Embryonic facial prominence (tissue), 1 donor: ENCODE measurements at regions not wholly inside any gene's neighbourhood (a gene's known extent, or its start where the extent isn't known, plus 50 kb on each side); places are given as distances from the start of the nearest gene placed in this dataset.

ENCODE experiments used
- DNase-seq: peaks from one replicate; pipeline ENCODE4 v3.0.0-alpha.2; 2016; ENCODE audit errors: extremely low spot score

DNA sequence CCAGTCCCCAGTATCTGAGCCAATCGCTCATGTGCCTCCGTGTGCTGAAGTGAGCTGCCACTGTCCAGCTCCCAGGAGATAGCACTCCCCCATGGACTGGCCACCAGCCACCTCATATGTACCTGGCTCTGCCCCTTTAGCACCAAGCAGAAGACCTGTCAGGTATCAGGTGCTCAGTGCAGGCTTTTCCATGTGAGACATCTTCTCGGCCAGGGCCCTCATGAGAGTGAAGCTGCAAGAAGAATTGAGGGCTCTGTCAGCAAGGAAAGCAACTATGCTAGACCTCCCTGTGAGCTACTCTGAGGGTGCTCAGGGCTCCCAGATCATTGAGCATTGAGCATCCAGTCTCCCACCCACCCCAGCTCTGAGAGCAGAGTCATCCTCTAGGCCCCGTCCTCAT lies 264.2 kb upstream of the ADAMTS16 start:
- DNase-seq, result no peak

DNA sequence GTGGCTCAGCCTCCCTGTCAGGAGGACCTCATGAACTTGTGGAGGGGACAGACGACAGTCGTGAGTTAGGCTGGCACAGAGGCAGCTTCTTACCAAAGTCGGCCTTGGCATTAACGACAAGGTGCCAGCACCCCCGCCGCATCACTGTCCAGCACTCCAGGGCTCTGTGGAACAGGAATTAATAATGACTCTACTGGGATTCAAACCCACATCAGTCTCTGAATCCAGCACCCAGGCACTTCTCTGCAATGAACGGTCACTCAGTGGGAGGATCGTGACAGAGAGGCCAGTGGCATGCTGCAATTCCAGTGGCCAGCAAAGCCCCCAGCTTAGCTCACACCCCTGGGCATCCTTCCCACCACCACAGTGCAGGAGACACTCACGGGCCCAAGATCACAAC lies 263.3 kb upstream of the ADAMTS16 start:
- no peak for DNase-seq

GRCh38 chr5:4877579-4877978 lies 262.6 kb upstream of the ADAMTS16 start:
- no peak for DNase-seq

DNA sequence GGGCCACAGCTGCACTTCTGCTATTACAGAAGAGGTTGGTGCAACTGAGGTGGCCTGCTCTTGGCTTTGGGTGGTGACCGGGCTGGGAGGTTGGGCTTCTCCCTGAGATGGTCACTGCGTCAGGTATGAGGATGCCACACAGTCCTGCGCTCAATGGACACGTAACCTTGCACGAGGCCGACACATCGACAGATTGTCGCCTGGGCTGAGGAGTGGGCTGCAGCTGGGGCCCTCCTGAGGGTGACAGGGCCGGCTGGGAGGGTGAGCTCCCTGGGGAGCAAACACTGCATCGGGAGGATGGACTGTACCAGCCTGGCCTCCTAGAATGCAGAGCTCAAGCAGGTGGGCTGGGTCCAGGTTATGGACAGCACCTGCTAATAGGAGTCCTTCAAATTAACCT lies 261.1 kb upstream of the ADAMTS16 start:
- no peak for DNase-seq

DNA sequence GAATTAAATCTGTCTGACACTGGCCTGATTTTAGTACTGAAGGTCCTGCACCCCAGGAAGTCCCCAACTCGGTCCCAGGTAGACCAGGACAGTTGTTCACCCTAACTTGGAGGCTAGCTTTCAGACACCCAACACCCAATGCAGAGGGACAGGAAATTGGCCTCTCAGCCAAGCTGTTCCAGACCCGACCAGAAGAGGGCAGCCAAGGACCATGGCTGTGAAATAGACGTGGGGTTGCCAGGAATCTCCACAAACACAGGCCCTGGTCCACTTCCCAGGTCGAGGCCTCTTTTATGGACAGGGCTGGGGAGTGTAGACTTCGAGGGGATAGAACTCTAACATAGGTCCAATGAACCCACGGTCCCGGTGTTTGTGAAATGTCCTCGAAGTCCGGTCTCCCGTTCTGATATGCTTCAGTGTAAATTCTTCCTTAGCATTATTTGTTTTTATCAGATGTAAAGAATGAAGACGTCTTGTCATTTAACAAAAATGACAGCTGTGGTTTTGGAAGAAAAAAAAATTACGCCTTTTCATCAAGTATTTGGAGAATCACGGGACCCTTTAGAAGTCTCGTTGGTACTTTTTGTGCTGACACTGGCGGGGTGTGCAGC lies 260.3 kb upstream of the ADAMTS16 start:
- DNase-seq, result peak; percentile 27

DNA sequence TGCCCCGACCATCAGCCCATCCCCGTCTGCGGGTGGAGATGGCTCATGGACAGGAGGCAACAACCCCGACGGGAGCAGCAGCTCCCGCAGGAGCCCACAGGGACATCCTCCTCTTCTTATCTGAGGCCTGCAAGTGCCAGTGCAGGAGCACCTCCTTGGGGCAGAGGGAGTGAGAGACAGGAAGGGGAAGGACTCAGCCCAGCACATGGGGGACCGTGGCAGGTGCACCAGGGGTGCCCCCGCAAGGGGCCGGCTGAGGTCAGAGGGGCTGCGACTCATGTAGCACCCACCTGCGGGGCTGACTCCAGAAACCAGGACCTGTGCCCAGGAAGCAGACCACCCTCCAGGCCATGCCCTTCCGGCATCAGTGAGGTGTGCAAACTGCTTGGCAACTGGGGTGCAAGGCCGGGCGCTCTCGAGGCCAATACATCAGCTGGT lies 259.8 kb upstream of the ADAMTS16 start:
- no peak for DNase-seq

DNA sequence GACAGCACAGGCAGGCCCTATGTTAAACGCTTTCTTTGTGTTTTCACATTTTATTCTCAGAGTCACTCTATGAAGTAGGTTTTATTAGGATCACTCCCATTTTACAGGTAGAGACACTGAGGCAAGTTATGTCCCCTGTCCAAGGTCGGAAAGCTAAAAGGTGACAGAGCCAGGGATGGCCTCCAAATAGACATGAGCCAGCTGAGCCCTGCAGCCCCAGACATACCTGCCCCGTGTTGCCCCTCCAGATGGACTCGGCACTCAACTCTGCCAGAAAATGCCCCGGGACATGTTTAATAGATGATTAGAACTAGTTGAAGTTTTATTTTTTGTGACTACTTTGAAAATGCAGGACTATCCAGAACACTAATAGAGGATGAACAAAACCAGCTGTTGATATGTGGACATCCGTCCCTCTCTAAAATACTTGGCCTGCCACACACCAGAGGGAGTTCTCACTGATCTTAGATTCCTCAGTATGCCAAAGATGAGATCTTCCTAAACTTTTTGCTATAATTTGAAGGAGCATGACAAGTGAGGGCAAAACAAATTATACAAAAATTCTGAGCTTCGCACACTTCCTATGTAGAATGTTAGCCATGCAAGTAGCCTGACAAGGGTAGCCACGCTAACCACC lies 258.6 kb upstream of the ADAMTS16 start:
- DNase-seq, result no peak

- no peak for DNase-seq
These were observed 257.9 kb upstream of the ADAMTS16 start for GRCh38 chr5:4882186-4882585.

- no peak for DNase-seq
These were observed 256.8 kb upstream of the ADAMTS16 start for GRCh38 chr5:4883360-4883759.

GRCh38 chr5:4893063-4893744 lies 246.9 kb upstream of the ADAMTS16 start:
- no peak for DNase-seq

- DNase-seq, result no peak
These were observed 243.8 kb upstream of the ADAMTS16 start for GRCh38 chr5:4896328-4896727.

- DNase-seq, result no peak
These were observed 238.8 kb upstream of the ADAMTS16 start for GRCh38 chr5:4901305-4901811.

GRCh38 chr5:4901924-4902323 lies 238.2 kb upstream of the ADAMTS16 start:
- no peak for DNase-seq

GRCh38 chr5:4905674-4906520 lies 234.2 kb upstream of the ADAMTS16 start:
- DNase-seq, result no peak

- no peak for DNase-seq
These were observed 233.3 kb upstream of the ADAMTS16 start for GRCh38 chr5:4906786-4907185.

- no peak for DNase-seq
These were observed 232.6 kb upstream of the ADAMTS16 start for GRCh38 chr5:4907571-4907970.

- no peak for DNase-seq
These were observed 231.0 kb upstream of the ADAMTS16 start for GRCh38 chr5:4909086-4909485.

DNA sequence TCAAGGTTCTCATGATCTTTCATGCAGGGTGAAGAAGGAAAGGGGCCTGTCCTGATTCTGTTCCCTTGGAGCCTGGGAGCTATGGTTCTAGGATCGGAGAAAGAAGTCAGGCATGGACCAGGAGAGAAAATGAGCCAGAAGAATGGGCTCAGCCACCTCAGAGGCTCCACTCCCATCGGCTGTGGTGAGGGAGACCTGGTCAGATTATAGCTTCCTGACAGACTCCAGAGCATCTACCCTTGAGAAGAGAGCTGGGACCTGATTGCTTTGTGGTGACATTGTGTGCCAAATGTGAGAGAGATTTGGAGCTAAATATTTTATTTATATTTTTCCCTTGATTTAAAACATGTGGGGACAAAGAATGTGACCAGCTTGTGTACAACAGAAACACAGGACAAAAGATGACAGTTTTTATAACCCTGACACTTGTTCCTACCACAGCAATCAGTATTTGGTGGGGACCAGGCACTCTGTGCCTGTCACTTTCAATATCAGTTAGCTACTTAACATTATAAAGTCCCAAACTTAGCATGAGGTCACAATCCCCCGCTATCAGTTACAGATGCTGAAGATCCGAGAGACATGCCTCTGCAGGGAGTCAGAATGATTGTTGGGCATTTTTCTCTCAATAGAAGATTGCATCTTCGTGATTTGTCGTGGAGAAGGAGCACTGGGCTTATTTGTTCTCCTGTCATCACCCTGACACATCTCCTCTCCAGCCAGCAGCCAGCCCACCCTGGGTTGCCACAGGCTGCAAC lies 228.3 kb upstream of the ADAMTS16 start:
- no peak for DNase-seq

- DNase-seq, result no peak
These were observed 218.2 kb upstream of the ADAMTS16 start for GRCh38 chr5:4921929-4922328.

DNA sequence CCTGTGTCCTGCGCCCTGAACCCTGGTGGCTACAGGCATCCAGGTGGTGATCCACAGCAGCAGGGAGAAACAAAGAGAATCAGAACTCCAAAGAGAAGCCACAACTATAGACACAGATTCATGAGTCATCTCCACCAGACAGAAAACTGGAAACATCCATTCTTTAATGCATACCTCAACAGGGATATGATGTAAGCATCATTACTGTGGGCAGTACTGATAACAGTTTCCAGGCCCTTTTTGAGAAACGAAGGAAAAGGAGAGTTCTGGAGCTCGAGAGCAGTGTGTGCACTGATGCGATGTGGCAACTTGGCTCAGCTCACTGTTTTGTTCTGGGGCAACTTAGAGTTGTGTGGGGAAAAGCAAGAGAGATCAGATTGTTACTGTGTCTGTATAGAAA lies 215.6 kb upstream of the ADAMTS16 start:
- DNase-seq, result no peak

DNA sequence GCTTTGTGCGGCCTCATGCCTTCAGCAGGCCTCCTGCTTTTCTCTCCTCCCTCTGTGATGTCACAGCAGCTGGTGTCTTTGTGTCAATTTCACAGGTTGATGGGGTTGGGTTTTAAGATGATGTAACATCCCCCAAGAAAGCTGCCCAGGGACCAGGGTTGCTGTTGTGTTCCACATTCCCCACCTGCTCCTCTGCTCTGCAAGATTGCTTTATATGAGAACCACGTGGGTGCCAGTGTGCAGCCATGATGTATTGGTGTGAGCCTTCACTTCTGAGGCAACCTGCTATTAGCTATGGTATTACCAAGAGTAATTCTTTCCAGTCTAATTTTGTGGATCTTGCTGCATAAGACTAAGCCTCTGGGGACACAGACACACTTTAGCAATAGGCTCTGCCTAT lies 213.0 kb upstream of the ADAMTS16 start:
- no peak for DNase-seq
